Neural cell (in vitro differentiated cells): ENCODE measurements at regions not wholly inside any gene's neighbourhood (a gene's known extent, or its start where the extent isn't known, plus 50 kb on each side); places are given as distances from the start of the nearest gene placed in this dataset.

Experiments used
- H2AFZ ChIP-seq: fragments of 200-600, 300-800 bp; sonication (generic), shearing (Covaris generic); 2 replicates; pipeline ENCODE4 v1.6.0; 2014; ENCODE audit warnings: low read depth, mild to moderate bottlenecking, antibody characterized with exemption, low read length, moderate library complexity
- H3F3A ChIP-seq: fragments of 200-600 bp; shearing (Covaris generic); 2 replicates; pipeline ENCODE4 v1.6.1; 2016; ENCODE audit warnings: mild to moderate bottlenecking, moderate library complexity, mixed read lengths, antibody characterized with exemption, low read length; ENCODE audit not compliant: insufficient read depth, poor library complexity, severe bottlenecking
- H3K27ac ChIP-seq: fragments of 200-600, 300-800 bp; sonication (generic), shearing (Covaris generic); 2 replicates; pipeline ENCODE4 v1.5.1; 2014; ENCODE audit warnings: mild to moderate bottlenecking, low read length, moderate library complexity
- H3K27me3 ChIP-seq: fragments of 300-800, 200-600 bp; sonication (generic), shearing (Covaris generic); 2 replicates; pipeline ENCODE4 v1.6.0; 2014; ENCODE audit warnings: mild to moderate bottlenecking, low read depth, low read length, moderate library complexity; ENCODE audit not compliant: insufficient read depth
- H3K36me3 ChIP-seq: fragments of 300-800, 200-600 bp; sonication (generic), shearing (Covaris generic); 2 replicates; pipeline ENCODE4 v1.5.1; 2014; ENCODE audit warnings: mild to moderate bottlenecking, antibody characterized with exemption, low read length, moderate library complexity; ENCODE audit not compliant: insufficient read depth
- H3K4me2 ChIP-seq: fragments of 300-800, 200-600 bp; sonication (generic), shearing (Covaris generic); 2 replicates; pipeline ENCODE4 v1.6.0; 2014; ENCODE audit warnings: mild to moderate bottlenecking, low read length
- H3K4me3 ChIP-seq: fragments of 300-800, 200-600 bp; sonication (generic), shearing (Covaris generic); 2 replicates; pipeline ENCODE4 v1.5.1; 2014; ENCODE audit warnings: mild to moderate bottlenecking, low read length, moderate library complexity
- H3K79me2 ChIP-seq: fragments of 200-600 bp; shearing (Covaris generic); replicated peaks from 2 replicates; pipeline ENCODE4 v1.6.0; 2014; ENCODE audit warnings: mild to moderate bottlenecking, low read length, moderate library complexity; ENCODE audit not compliant: insufficient read depth
- H3K9ac ChIP-seq: fragments of 300-800, 200-600 bp; sonication (generic), shearing (Covaris generic); 2 replicates; pipeline ENCODE4 v1.6.1; 2016; ENCODE audit warnings: mild to moderate bottlenecking, low read length, mixed read lengths
- H3K9me2 ChIP-seq: fragments of 200-600 bp; shearing (Covaris generic); 2 replicates; pipeline ENCODE4 v1.6.1; 2016; ENCODE audit warnings: mild to moderate bottlenecking, low read length, mixed read lengths; ENCODE audit not compliant: insufficient read depth
- H3K9me3 ChIP-seq: fragments of 200-600, 300-800 bp; sonication (generic), shearing (Covaris generic); 2 replicates; pipeline ENCODE4 v1.6.1; 2016; ENCODE audit warnings: mild to moderate bottlenecking, mixed run types, low read length, moderate library complexity, mixed read lengths
- H4K20me1 ChIP-seq: fragments of 200-600 bp; shearing (Covaris generic); 2 replicates; pipeline ENCODE4 v1.6.1; 2016; ENCODE audit warnings: mild to moderate bottlenecking, mixed run types; ENCODE audit not compliant: insufficient read depth
- CTCF ChIP-seq: fragments of 450-650 bp; IDR thresholded peaks from 2 replicates; pipeline ENCODE4 v1.5.1; 2014; ENCODE audit warnings: antibody characterized with exemption, mild to moderate bottlenecking, moderate library complexity; ENCODE audit not compliant: poor library complexity, severe bottlenecking
- EP300 ChIP-seq: fragments of 450-650 bp; conservative IDR thresholded peaks from 2 replicates; pipeline ENCODE4 v1.6.1; 2014; ENCODE audit warnings: antibody characterized with exemption, mild to moderate bottlenecking, moderate library complexity; ENCODE audit not compliant: poor library complexity, severe bottlenecking
- EZH2 ChIP-seq: fragments of 200-600, 300-800 bp; shearing (Covaris generic), sonication (generic); IDR thresholded peaks from 2 replicates; pipeline ENCODE4 v1.6.1; 2014; ENCODE audit warnings: antibody characterized with exemption, low read length, borderline replicate concordance, mild to moderate bottlenecking; ENCODE audit not compliant: insufficient read depth, poor library complexity, severe bottlenecking
- MXI1 ChIP-seq: fragments of 450-650 bp; conservative IDR thresholded peaks from 2 replicates; pipeline ENCODE4 v1.6.1; 2014; ENCODE audit warnings: antibody characterized with exemption, mild to moderate bottlenecking; ENCODE audit not compliant: poor library complexity, severe bottlenecking
- POLR2AphosphoS5 ChIP-seq: IDR thresholded peaks from 2 replicates; pipeline ENCODE4 v1.6.1; 2012
- RAD21 ChIP-seq: fragments of 450-650 bp; conservative IDR thresholded peaks from 2 replicates; pipeline ENCODE4 v1.6.1; 2014; ENCODE audit warnings: antibody characterized with exemption, mild to moderate bottlenecking, moderate library complexity
- REST ChIP-seq: IDR thresholded peaks from 2 replicates; pipeline ENCODE4 v1.6.1; 2012; ENCODE audit warnings: borderline replicate concordance
- SMC3 ChIP-seq: fragments of 450-650 bp; conservative IDR thresholded peaks from 2 replicates; pipeline ENCODE4 v1.6.1; 2014; ENCODE audit warnings: antibody characterized with exemption, mild to moderate bottlenecking, moderate library complexity; ENCODE audit not compliant: poor library complexity
- TAF1 ChIP-seq: IDR thresholded peaks from 2 replicates; pipeline ENCODE4 v1.6.1; 2012; ENCODE audit warnings: low read depth

GRCh38 chr11:45028911-45029682 lies 78.4 kb upstream of the TP53I11 start:
- Histone ChIP-seq H3K9me2 (no peaks in the 10 kb centered on the region), H4K20me1 (no peaks in the 10 kb centered on the region), H3K79me2 (no peaks in the 10 kb centered on the region), H3K4me2 (no peak overlapping the region), H3K9ac (no peak overlapping the region), H3K27me3 (no peaks in the 10 kb centered on the region), H2AFZ (no peak overlapping the region), H3K27ac (no peak overlapping the region), H3K4me3 (no peak overlapping the region), H3K36me3 (no peaks in the 10 kb centered on the region), H3K9me3 (no peaks in the 10 kb centered on the region), H3F3A (no peaks in the 10 kb centered on the region)
- no peak for TF ChIP-seq EZH2
- TF ChIP-seq POLR2AphosphoS5, result no peak
- no peak for TF ChIP-seq SMC3
- no peak for TF ChIP-seq REST
- TF ChIP-seq TAF1, result no peak
- TF ChIP-seq RAD21, result no peak
- no peak for TF ChIP-seq EP300
- TF ChIP-seq CTCF, result no peak
- no peak for TF ChIP-seq MXI1

GRCh38 chr11:45030778-45031177 lies 80.1 kb upstream of the TP53I11 start:
- no peak overlapping the region for H2AFZ ChIP-seq
- H3K4me3 ChIP-seq, result no peak overlapping the region
- no peaks in the 10 kb centered on the region for H3F3A ChIP-seq
- no peak overlapping the region for H3K27ac ChIP-seq
- H3K36me3 ChIP-seq, result no peaks in the 10 kb centered on the region
- H3K9me3 ChIP-seq, result no peaks in the 10 kb centered on the region
- H3K79me2 ChIP-seq, result no peaks in the 10 kb centered on the region
- H3K27me3 ChIP-seq, result no peaks in the 10 kb centered on the region
- H3K9ac ChIP-seq, result no peak overlapping the region
- H3K4me2 ChIP-seq, result no peak overlapping the region
- no peak for TF ChIP-seq REST
- TF ChIP-seq SMC3, result no peak
- TF ChIP-seq RAD21, result no peak
- no peak for TF ChIP-seq MXI1
- TF ChIP-seq TAF1, result no peak
- TF ChIP-seq POLR2AphosphoS5, result no peak
- TF ChIP-seq CTCF, result no peak
- TF ChIP-seq EZH2, result no peak
- TF ChIP-seq EP300, result no peak
- no peaks in the 10 kb centered on the region for H3K9me2 ChIP-seq
- no peaks in the 10 kb centered on the region for H4K20me1 ChIP-seq
